Parathyroid adenoma (tissue), 2 donors: ENCODE measurements at regions not wholly inside any gene's neighbourhood (a gene's known extent, or its start where the extent isn't known, plus 50 kb on each side); places are given as distances from the start of the nearest gene placed in this dataset.
"Not testable (repeated sequence)": the region's sequence is repeated elsewhere in the genome, so short reads cannot be mapped to it uniquely, and the experiment has no call there.

ENCODE experiments used
- H2AFZ ChIP-seq: fragments of 300-600 bp; sonication (generic); one replicate; pipeline ENCODE4 v1.7.0; 2017; ENCODE audit warnings: antibody characterized with exemption, mild to moderate bottlenecking
- H3K27ac ChIP-seq: fragments of 300-600 bp; sonication (generic); one replicate; pipeline ENCODE4 v1.7.0; 2017
- H3K27me3 ChIP-seq: fragments of 300-600 bp; sonication (generic); one replicate; pipeline ENCODE4 v1.7.0; 2017; ENCODE audit warnings: low read length; ENCODE audit not compliant: control insufficient read depth, insufficient read depth
- H3K36me3 ChIP-seq: fragments of 300-600 bp; sonication (generic); one replicate; pipeline ENCODE4 v1.7.0; 2017; ENCODE audit warnings: low read length; ENCODE audit not compliant: control insufficient read depth, insufficient read depth
- H3K4me1 ChIP-seq: fragments of 300-600 bp; sonication (generic); one replicate; pipeline ENCODE4 v1.7.0; 2017; ENCODE audit warnings: control low read depth
- H3K4me2 ChIP-seq: fragments of 300-600 bp; sonication (generic); one replicate; pipeline ENCODE4 v1.7.0; 2017; ENCODE audit warnings: low read length
- H3K4me3 ChIP-seq: fragments of 300-600 bp; sonication (generic); one replicate; pipeline ENCODE4 v1.7.0; 2017; ENCODE audit warnings: low read depth, low read length
- H3K79me2 ChIP-seq: fragments of 300-600 bp; sonication (generic); one replicate; pipeline ENCODE4 v1.7.0; 2017; ENCODE audit warnings: control low read depth
- H3K9ac ChIP-seq: fragments of 300-600 bp; sonication (generic); one replicate; pipeline ENCODE4 v1.7.0; 2017; ENCODE audit warnings: mild to moderate bottlenecking
- H3K9me3 ChIP-seq: fragments of 300-600 bp; sonication (generic); one replicate; pipeline ENCODE4 v1.7.0; 2017; ENCODE audit warnings: low read length; ENCODE audit not compliant: control insufficient read depth
- CTCF ChIP-seq: fragments of 300-600 bp; sonication (generic); IDR thresholded peaks from one replicate; pipeline ENCODE4 v1.7.0; 2017; ENCODE audit warnings: antibody characterized with exemption, mild to moderate bottlenecking
- donor health status: primary hyperparathyroidism.

DNA sequence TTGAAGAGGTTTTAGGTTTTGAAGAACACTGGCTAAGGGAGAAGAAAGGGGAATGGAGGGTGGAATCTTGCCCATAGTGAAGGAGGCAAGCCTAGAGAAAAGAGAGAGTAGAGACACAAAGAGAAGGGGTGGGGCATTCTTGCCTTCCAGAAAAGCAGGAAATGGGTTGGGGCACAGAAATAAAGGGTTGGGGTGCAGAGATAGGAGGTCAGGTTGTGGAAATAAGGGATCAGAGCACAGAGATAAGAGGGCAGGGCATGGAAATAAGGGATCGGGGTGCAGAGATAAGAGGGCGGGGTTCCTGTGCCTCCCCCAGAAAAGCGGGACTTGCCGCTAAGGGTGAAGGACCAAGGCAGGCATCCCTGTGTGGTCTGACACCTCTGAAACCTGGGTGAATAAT lies 69.9 kb downstream of the ALG1L2 start:
- not testable (repeated sequence) for H3K9ac ChIP-seq, H3K4me3 ChIP-seq, H3K4me2 ChIP-seq, H3K4me1 ChIP-seq, H3K9me3 ChIP-seq, H3K79me2 ChIP-seq, H3K36me3 ChIP-seq, H3K27ac ChIP-seq, H2AFZ ChIP-seq, H3K27me3 ChIP-seq

- not testable (repeated sequence) for H3K4me1 ChIP-seq, H3K9ac ChIP-seq, H3K4me3 ChIP-seq, H3K79me2 ChIP-seq, H3K36me3 ChIP-seq, H3K9me3 ChIP-seq, H3K27me3 ChIP-seq, H3K27ac ChIP-seq, H3K4me2 ChIP-seq, H2AFZ ChIP-seq
These were observed 71.6 kb downstream of the ALG1L2 start for GRCh38 chr3:130153247-130153646.

GRCh38 chr3:130155464-130155863 lies 73.8 kb downstream of the ALG1L2 start:
- H3K79me2 ChIP-seq, H3K27me3 ChIP-seq, H3K9me3 ChIP-seq, H3K4me3 ChIP-seq, H2AFZ ChIP-seq, H3K36me3 ChIP-seq, H3K27ac ChIP-seq, H3K9ac ChIP-seq, H3K4me2 ChIP-seq, H3K4me1 ChIP-seq: not testable (repeated sequence)
- peak; percentile 25 for TF ChIP-seq CTCF

DNA sequence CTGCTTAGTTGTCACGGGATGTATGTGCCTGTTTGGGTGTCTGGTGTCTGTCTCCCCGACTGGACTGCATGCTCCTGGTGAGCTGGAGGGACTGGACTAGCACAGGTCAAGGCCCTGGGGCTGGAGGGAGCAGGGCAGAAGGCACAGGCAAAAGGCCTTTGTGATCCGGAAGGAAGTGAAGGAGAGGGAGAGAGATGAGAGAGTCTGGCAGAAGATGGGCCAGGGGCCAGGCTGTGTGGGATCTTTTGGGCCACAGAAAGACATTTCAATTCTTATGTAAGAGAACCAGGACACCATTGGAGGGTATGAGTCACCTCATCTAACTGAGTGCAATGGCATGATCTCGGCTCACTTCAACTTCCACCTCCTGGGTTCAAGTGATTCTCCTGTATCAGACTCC lies 85.2 kb downstream of the ALG1L2 start:
- not testable (repeated sequence) for H3K4me2 ChIP-seq, H3K27ac ChIP-seq, H3K36me3 ChIP-seq, H3K9me3 ChIP-seq, H3K79me2 ChIP-seq, H3K27me3 ChIP-seq, H2AFZ ChIP-seq, H3K4me3 ChIP-seq, H3K4me1 ChIP-seq, H3K9ac ChIP-seq

DNA sequence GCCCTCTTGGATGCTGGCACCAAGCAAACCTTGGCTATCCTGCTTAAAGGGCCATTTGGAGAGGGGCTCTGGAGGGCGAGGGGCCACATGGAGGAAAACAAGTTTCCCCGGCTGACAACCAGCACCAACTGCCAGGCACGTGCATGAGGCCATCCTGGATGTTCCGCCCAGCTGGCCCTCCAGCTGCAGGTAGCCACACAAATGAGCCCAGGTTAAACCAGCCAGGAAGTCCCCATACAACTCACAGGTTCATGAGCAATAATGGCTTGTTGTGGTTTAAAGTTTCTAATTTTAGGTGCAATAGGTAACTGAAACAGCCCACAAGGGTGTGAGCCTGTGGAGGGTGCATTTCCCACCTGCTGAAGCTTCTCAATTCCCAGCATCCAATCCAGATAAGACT lies 93.6 kb downstream of the ALG1L2 start:
- H3K36me3 ChIP-seq, H3K4me3 ChIP-seq, H3K9me3 ChIP-seq, H3K79me2 ChIP-seq, H2AFZ ChIP-seq, H3K27ac ChIP-seq, H3K9ac ChIP-seq, H3K27me3 ChIP-seq, H3K4me2 ChIP-seq: not testable (repeated sequence)
- H3K4me1 ChIP-seq, result peaks cover 11% of the 10 kb centered on the region

GRCh38 chr3:130176476-130177256 lies 95.0 kb downstream of the ALG1L2 start:
- not testable (repeated sequence) for H3K27me3 ChIP-seq, H3K4me2 ChIP-seq, H3K9me3 ChIP-seq, H3K79me2 ChIP-seq, H2AFZ ChIP-seq, H3K36me3 ChIP-seq, H3K4me3 ChIP-seq, H3K27ac ChIP-seq, H3K9ac ChIP-seq
- peaks cover 14% of the 10 kb centered on the region for H3K4me1 ChIP-seq

- H3K27me3 ChIP-seq, H3K4me2 ChIP-seq, H3K9me3 ChIP-seq, H3K4me3 ChIP-seq, H3K9ac ChIP-seq, H3K79me2 ChIP-seq, H3K36me3 ChIP-seq: not testable (repeated sequence)
- Histone ChIP-seq H3K27ac (peak overlapping the region; percentile 84), H3K4me1 (peaks cover 14% of the 10 kb centered on the region), H2AFZ (peak overlapping the region; percentile 43)
These were observed 97.2 kb downstream of the ALG1L2 start for GRCh38 chr3:130178835-130179234.

DNA sequence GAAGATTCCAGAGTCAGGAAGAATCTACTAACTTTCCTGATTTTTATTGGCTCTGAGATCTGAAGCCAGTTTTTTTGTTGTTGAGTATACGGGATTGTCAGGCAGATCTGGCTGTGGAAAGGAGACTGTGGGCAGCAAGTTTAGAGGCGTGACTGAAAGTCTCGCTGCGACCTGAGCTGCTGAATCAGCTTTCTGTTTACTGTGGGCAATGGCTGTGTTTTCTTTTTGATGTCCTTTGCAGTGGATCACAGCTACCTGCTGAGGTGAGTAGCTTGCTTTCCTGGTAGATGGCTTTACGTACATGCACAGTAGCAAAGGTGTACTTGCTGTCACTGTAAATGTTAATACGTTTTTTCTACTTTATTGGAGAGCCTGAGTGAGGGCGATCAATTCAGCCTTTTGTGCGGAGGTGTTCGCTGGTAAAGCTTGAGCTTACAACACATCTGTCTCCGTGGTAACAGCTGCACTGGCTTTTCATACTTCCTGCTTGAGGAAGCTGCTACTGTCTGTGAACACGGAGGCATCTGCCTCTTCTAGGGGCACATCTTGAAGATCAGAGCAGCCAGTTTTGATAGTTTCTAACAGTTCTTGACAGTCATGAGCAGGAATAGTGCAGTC lies 97.8 kb downstream of the ALG1L2 start:
- H3K9ac ChIP-seq, H3K9me3 ChIP-seq, H3K27me3 ChIP-seq, H3K79me2 ChIP-seq, H3K36me3 ChIP-seq: not testable (repeated sequence)
- peak overlapping the region; percentile 84 for H3K27ac ChIP-seq
- peak overlapping the region; percentile 72 for H3K4me2 ChIP-seq
- H2AFZ ChIP-seq, result peak overlapping the region; percentile 75
- peak overlapping the region; percentile 57 for H3K4me3 ChIP-seq
- peaks cover 14% of the 10 kb centered on the region for H3K4me1 ChIP-seq

- not testable (repeated sequence) for H3K36me3 ChIP-seq, H3K27ac ChIP-seq, H3K27me3 ChIP-seq, H2AFZ ChIP-seq, H3K4me3 ChIP-seq, H3K79me2 ChIP-seq, H3K9me3 ChIP-seq, H3K4me2 ChIP-seq, H3K9ac ChIP-seq
- H3K4me1 ChIP-seq, result peaks cover 14% of the 10 kb centered on the region
These were observed 100.8 kb downstream of the ALG1L2 start for GRCh38 chr3:130182475-130182874.

- not testable (repeated sequence) for H3K27me3 ChIP-seq, H2AFZ ChIP-seq, H3K4me2 ChIP-seq, H3K27ac ChIP-seq, H3K9me3 ChIP-seq, H3K79me2 ChIP-seq, H3K9ac ChIP-seq, H3K4me3 ChIP-seq, H3K36me3 ChIP-seq
- peaks cover 10% of the 10 kb centered on the region for H3K4me1 ChIP-seq
These were observed 102.1 kb downstream of the ALG1L2 start for GRCh38 chr3:130183689-130184088.
